ENCODE measurements at regions not wholly inside any gene's neighbourhood (a gene's known extent, or its start where the extent isn't known, plus 50 kb on each side); places are given as distances from the start of the nearest gene placed in this dataset.

- DNase-seq (ENCODE audit: unreplicated experiment): no peak
- no peak overlapping the region for H3K27ac Mint-ChIP-seq (ENCODE audit: low read depth, unreplicated experiment)
- CTCF ChIA-PET: no interaction called here
- no peak overlapping the region for H3K4me3 Mint-ChIP-seq (ENCODE audit: unreplicated experiment)
- no peaks in the 10 kb centered on the region for H3K9me3 Mint-ChIP-seq (ENCODE audit: unreplicated experiment)
- TF ChIP-seq CTCF (IDR thresholded peaks at IDR 0.05; ENCODE audit: unreplicated experiment): no peak
- peaks cover 3% of the 10 kb centered on the region for H3K4me1 Mint-ChIP-seq (ENCODE audit: insufficient read depth, unreplicated experiment)
- intact Hi-C loops (cut with micrococcal nuclease): no loop called here
- no peaks in the 10 kb centered on the region for H3K36me3 Mint-ChIP-seq (ENCODE audit: insufficient read depth, unreplicated experiment)
- no TSS peak for BruUV-seq (replicated peaks)
- no peaks in the 10 kb centered on the region for H3K27me3 Mint-ChIP-seq (ENCODE audit: insufficient read depth, unreplicated experiment)
- POLR2A ChIA-PET: no interaction called here
These were observed 361.6 kb downstream of the GABRG2 start for GRCh38 chr5:162429142-162429541.

- intact Hi-C loops (cut with micrococcal nuclease): no loop called here
- no peaks in the 10 kb centered on the region for H3K27me3 Mint-ChIP-seq (ENCODE audit: insufficient read depth, unreplicated experiment)
- H3K9me3 Mint-ChIP-seq (ENCODE audit: unreplicated experiment): peaks cover 5% of the 10 kb centered on the region
- H3K4me3 Mint-ChIP-seq (ENCODE audit: unreplicated experiment): no peak overlapping the region
- CTCF ChIA-PET: interaction anchor here (1.4 kb wide), 1 partner anchor 225 kb away, joined by 4 read pairs; no protein-coding TSS in a partner anchor
- POLR2A ChIA-PET: no interaction called here
- no peak overlapping the region for H3K27ac Mint-ChIP-seq (ENCODE audit: low read depth, unreplicated experiment)
- no peak for TF ChIP-seq CTCF (IDR thresholded peaks at IDR 0.05; ENCODE audit: unreplicated experiment)
- no peak for DNase-seq (ENCODE audit: unreplicated experiment)
- no peaks in the 10 kb centered on the region for H3K36me3 Mint-ChIP-seq (ENCODE audit: insufficient read depth, unreplicated experiment)
- peaks cover 10% of the 10 kb centered on the region for H3K4me1 Mint-ChIP-seq (ENCODE audit: insufficient read depth, unreplicated experiment)
- BruUV-seq (replicated peaks): no TSS peak
These were observed 366.7 kb downstream of the GABRG2 start for GRCh38 chr5:162434281-162434680.

GRCh38 chr5:162436055-162436454, 368.5 kb downstream of the GABRG2 start:
- Mint-ChIP-seq H3K36me3 (ENCODE audit: insufficient read depth, unreplicated experiment) (no peaks in the 10 kb centered on the region), H3K9me3 (ENCODE audit: unreplicated experiment) (peaks cover 5% of the 10 kb centered on the region), H3K4me3 (ENCODE audit: unreplicated experiment) (no peak overlapping the region), H3K4me1 (ENCODE audit: insufficient read depth, unreplicated experiment) (peaks cover 10% of the 10 kb centered on the region), H3K27me3 (ENCODE audit: insufficient read depth, unreplicated experiment) (no peaks in the 10 kb centered on the region), H3K27ac (ENCODE audit: low read depth, unreplicated experiment) (no peak overlapping the region)
- POLR2A ChIA-PET: no interaction called here
- TF ChIP-seq CTCF (IDR thresholded peaks at IDR 0.05; ENCODE audit: unreplicated experiment): no peak
- CTCF ChIA-PET: no interaction called here
- no peak for DNase-seq (ENCODE audit: unreplicated experiment)
- intact Hi-C loops (cut with micrococcal nuclease): no loop called here
- BruUV-seq (replicated peaks): no TSS peak

- no TSS peak for BruUV-seq (replicated peaks)
These were observed 376.7 kb downstream of the GABRG2 start for GRCh38 chr5:162444129-162444762.

More at GRCh38 chr5:162444129-162444762, 376.7 kb downstream of the GABRG2 start:
- Mint-ChIP-seq H3K4me1 (ENCODE audit: insufficient read depth, unreplicated experiment) (no peaks in the 10 kb centered on the region), H3K9me3 (ENCODE audit: unreplicated experiment) (no peaks in the 10 kb centered on the region), H3K27ac (ENCODE audit: low read depth, unreplicated experiment) (no peak overlapping the region), H3K36me3 (ENCODE audit: insufficient read depth, unreplicated experiment) (no peaks in the 10 kb centered on the region), H3K27me3 (ENCODE audit: insufficient read depth, unreplicated experiment) (no peaks in the 10 kb centered on the region), H3K4me3 (ENCODE audit: unreplicated experiment) (no peak overlapping the region)
- intact Hi-C loops (cut with micrococcal nuclease): no loop called here
- CTCF ChIA-PET: interaction anchor here (0.6 kb wide), 1 partner anchor 127 kb away, joined by 3 read pairs; no protein-coding TSS in a partner anchor
- POLR2A ChIA-PET: no interaction called here
- no peak for DNase-seq (ENCODE audit: unreplicated experiment)
- TF ChIP-seq CTCF (IDR thresholded peaks at IDR 0.05; ENCODE audit: unreplicated experiment): no peak

All from MCF 10A (cell line).